Osteocyte (in vitro differentiated cells): ENCODE measurements at regions not wholly inside any gene's neighbourhood (a gene's known extent, or its start where the extent isn't known, plus 50 kb on each side); places are given as distances from the start of the nearest gene placed in this dataset.

Source experiments
- DNase-seq: peaks from one replicate; pipeline ENCODE4 v3.0.0; 2021; ENCODE audit warnings: mixed read lengths; ENCODE audit not compliant: unreplicated experiment; ENCODE audit errors: extremely low spot score
- H3K27ac Mint-ChIP-seq: one replicate; pipeline ENCODE4 v1.8.0; 2021; ENCODE audit warnings: mild to moderate bottlenecking, mixed read lengths; ENCODE audit not compliant: unreplicated experiment
- H3K27me3 Mint-ChIP-seq: one replicate; pipeline ENCODE4 v1.8.0; 2021; ENCODE audit warnings: mixed read lengths; ENCODE audit not compliant: unreplicated experiment
- H3K36me3 Mint-ChIP-seq: one replicate; pipeline ENCODE4 v1.8.0; 2021; ENCODE audit warnings: mixed read lengths; ENCODE audit not compliant: unreplicated experiment
- H3K4me1 Mint-ChIP-seq: one replicate; pipeline ENCODE4 v1.8.0; 2021; ENCODE audit warnings: mixed read lengths; ENCODE audit not compliant: unreplicated experiment
- H3K4me3 Mint-ChIP-seq: one replicate; pipeline ENCODE4 v1.8.0; 2021; ENCODE audit warnings: mild to moderate bottlenecking, moderate library complexity, mixed read lengths; ENCODE audit not compliant: unreplicated experiment
- H3K9me3 Mint-ChIP-seq: one replicate; pipeline ENCODE4 v1.8.0; 2021; ENCODE audit warnings: mixed read lengths; ENCODE audit not compliant: unreplicated experiment
- CTCF ChIP-seq: fragments of 200-600 bp; sonication (generic); IDR thresholded peaks from 2 replicates; pipeline ENCODE4 v1.5.0; 2021; ENCODE audit warnings: antibody characterized with exemption, mild to moderate bottlenecking, moderate library complexity

- H3K27ac Mint-ChIP-seq: no peak overlapping the region
- no peaks in the 10 kb centered on the region for H3K36me3 Mint-ChIP-seq
- TF ChIP-seq CTCF: no peak
- DNase-seq: no peak
- H3K9me3 Mint-ChIP-seq: no peaks in the 10 kb centered on the region
- no peaks in the 10 kb centered on the region for H3K4me1 Mint-ChIP-seq
- no peak overlapping the region for H3K4me3 Mint-ChIP-seq
- H3K27me3 Mint-ChIP-seq: no peaks in the 10 kb centered on the region
Observed at GRCh38 chr6:76451926-76452709, 379.7 kb upstream of the IMPG1 start.

- Mint-ChIP-seq H3K27ac (no peak overlapping the region), H3K9me3 (no peaks in the 10 kb centered on the region), H3K4me3 (no peak overlapping the region), H3K4me1 (no peaks in the 10 kb centered on the region), H3K36me3 (no peaks in the 10 kb centered on the region), H3K27me3 (no peaks in the 10 kb centered on the region)
- no peak for DNase-seq
- TF ChIP-seq CTCF: no peak
Observed at GRCh38 chr6:76448109-76448508, 375.6 kb upstream of the IMPG1 start.

GRCh38 chr6:76441875-76442274, 369.4 kb upstream of the IMPG1 start:
- Mint-ChIP-seq H3K4me3 (no peak overlapping the region), H3K9me3 (no peaks in the 10 kb centered on the region), H3K36me3 (no peaks in the 10 kb centered on the region), H3K27me3 (no peaks in the 10 kb centered on the region), H3K27ac (no peak overlapping the region), H3K4me1 (no peaks in the 10 kb centered on the region)
- no peak for TF ChIP-seq CTCF
- DNase-seq: no peak

- H3K9me3 Mint-ChIP-seq: no peaks in the 10 kb centered on the region
- no peak for TF ChIP-seq CTCF
- H3K27ac Mint-ChIP-seq: no peak overlapping the region
- DNase-seq: no peak
- H3K36me3 Mint-ChIP-seq: no peaks in the 10 kb centered on the region
- H3K4me3 Mint-ChIP-seq: no peak overlapping the region
- H3K27me3 Mint-ChIP-seq: no peaks in the 10 kb centered on the region
- no peaks in the 10 kb centered on the region for H3K4me1 Mint-ChIP-seq
Observed at GRCh38 chr6:76439811-76440210, 367.3 kb upstream of the IMPG1 start.

- H3K27me3 Mint-ChIP-seq: no peaks in the 10 kb centered on the region
- no peaks in the 10 kb centered on the region for H3K9me3 Mint-ChIP-seq
- TF ChIP-seq CTCF: no peak
- no peak for DNase-seq
- no peak overlapping the region for H3K4me3 Mint-ChIP-seq
- no peak overlapping the region for H3K27ac Mint-ChIP-seq
- H3K4me1 Mint-ChIP-seq: no peaks in the 10 kb centered on the region
- no peaks in the 10 kb centered on the region for H3K36me3 Mint-ChIP-seq
Observed at GRCh38 chr6:76438768-76439167, 366.3 kb upstream of the IMPG1 start.
